Activated T-cell treated with anti-CD3 and anti-CD28 coated beads for 1 hour (primary cell): ENCODE measurements at regions not wholly inside any gene's neighbourhood (a gene's known extent, or its start where the extent isn't known, plus 50 kb on each side); places are given as distances from the start of the nearest gene placed in this dataset.
"Not testable (repeated sequence)": the region's sequence is repeated elsewhere in the genome, so short reads cannot be mapped to it uniquely, and the experiment has no call there.

Source experiments
- DNase-seq: peaks from one replicate; pipeline ENCODE4 v3.0.0-alpha.2; 2020; ENCODE audit warnings: low read depth

DNA sequence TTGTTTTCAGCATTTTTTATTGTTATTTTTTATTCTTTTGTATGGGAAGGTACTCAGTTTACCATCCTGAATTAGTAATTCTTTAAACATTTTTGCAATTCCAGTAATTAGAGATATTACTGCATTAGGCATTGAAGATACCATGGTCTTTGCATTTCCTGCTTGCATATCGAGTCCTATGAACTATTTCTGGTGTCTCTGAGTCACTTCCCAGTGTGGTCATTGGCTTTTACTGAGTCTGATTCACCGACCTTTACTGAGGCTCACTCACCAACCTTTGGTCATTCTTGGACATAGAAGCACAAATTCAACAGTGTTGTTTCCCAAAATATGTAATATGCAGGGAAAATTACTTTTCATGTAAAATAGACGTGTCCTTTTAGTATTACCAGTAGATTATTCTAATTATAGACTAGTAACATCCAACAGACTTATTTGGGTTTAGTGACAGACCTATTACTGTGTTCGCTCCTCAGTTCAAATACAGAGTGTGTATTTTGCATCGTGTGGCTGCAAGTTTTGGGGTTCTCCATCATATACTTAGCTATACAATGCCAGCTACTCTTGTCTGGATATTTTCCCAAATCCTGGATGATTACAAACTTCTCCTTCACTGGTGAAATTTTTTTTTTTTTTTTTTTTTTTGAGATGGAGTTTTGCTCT is 180.7 kb upstream of the PRSS1 start:
- no peak for DNase-seq

DNA sequence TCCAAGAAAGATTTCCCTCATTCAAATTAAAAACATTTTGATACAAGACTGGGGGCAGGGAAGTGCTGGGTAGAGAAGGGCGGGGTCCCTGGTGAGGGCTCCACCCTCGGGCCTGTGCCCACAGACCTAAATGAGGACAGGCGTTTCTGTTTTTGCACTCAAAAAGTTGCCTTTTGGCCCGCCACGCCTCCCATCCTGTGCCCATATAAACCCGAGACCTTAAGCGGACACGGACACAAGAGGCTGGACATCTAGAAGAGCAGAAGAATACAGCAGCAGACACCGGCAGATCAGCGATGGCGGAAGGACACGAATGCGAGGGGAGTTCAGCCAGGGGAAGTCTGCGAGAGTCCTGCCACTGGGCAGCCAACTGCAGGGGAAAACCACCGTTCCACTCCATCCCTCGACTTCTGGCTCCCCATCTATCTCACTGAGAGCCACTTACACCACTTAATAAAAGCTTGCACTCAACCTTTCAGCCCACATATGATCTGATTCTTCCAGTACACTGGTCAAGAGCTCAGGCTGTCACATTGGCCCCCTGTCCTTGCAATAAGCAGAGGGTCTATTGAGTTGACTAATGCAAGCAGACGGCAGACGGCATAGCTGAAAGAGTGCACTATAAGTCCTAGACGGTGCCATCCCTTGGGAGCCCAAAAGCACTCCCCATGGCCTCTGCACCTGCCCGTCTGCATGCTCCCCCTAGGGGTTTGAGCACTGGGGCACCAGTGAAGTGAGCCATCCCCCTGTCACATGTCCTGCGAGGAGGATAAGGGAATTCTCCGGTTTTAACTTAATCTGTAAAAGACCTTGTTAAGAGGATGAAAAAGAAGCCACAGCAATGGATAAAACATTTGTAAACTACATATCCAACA is 181.8 kb upstream of the PRSS1 start:
- no peak for DNase-seq

DNA sequence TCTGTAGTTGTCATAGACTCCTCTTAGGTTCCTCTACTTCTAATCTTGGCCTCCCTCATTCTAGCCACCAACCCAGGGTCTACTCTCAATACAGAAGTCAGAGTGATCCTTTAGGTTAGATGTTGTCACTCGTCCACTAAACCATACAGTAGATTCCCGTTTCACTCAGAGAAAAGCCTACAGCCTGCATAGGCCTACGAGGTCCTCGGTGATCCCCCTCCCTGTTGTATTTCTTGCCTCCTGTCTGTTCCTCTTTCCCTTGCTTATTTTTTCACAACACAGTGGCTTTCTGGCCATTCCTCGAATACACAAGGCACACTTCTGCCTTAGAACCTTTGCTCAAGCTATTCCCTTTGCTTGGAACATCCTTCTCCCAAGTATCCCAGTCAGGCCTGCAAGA is 183.0 kb upstream of the PRSS1 start:
- DNase-seq = no peak

DNA sequence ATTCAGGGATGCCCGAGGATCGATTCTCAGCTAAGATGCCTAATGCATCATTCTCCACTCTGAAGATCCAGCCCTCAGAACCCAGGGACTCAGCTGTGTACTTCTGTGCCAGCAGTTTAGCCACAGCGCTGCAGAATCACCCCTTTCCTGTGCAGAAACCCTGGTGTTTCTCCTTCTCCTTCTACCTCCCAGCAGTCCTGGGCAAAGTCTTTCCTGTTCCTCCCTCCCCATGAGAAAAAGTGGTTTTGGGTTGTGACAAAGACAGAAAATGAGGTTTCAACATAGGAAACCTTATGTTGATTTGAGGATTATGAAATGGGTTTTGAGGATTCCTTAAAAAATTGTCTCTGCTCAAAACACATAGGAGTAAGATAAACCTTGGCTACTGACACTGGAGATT is 185.1 kb upstream of the PRSS1 start:
- not testable (repeated sequence) for DNase-seq

DNA sequence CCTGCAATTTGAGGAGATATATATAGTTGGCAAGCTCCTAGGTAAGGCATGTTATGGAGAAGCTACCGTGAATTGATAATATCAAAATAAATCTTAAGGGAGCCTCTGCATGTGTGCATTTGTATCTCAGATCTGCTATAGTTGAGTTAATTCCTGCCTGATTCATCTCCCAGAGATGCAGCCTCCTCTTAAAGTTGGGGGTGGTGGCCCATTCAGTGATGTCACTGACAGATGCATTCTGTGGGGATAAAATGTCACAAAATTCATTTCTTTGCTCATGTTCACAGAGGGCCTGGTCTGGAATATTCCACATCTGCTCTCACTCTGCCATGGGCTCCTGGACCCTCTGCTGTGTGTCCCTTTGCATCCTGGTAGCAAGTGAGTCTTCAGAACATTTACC is 185.8 kb upstream of the PRSS1 start:
- no peak for DNase-seq

DNA sequence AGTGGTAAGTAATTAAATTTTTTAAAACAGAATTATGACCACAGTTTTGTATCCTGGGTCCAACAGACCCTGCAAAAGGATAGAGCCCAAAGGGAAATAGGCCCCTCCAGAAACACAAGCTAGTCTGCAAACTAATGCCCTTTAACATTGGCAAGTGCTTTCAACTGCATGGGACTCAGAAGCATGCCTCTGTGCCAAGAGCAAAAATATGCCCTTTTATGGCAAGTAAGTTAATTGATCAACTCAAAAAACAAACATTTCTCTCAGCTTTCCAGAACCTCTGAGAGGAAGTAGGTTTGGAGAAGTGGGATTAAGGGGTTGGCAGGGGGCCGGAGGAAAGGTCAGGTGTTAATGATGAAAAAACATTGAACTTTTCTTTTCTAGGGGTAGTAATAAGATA is 186.6 kb upstream of the PRSS1 start:
- no peak for DNase-seq

DNA sequence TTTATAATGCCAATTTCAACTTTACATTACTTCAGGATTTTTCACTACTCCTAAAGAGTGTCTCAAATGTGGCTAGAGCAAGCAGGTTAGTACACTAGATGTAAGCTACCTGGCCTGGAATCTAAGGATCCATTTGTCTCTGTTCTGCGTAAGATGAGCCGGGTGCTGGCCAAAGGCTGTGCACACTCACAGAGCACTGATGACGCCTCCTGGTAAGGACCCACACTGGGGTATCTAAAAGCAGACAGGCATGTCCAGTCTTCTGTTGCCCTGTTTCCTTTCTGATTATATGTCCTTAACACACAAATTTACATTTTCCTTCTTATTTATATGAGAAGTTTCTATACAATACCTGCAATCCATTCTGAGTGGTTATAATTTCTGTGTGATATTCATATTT is 187.9 kb upstream of the PRSS1 start:
- DNase-seq = not testable (repeated sequence)

DNA sequence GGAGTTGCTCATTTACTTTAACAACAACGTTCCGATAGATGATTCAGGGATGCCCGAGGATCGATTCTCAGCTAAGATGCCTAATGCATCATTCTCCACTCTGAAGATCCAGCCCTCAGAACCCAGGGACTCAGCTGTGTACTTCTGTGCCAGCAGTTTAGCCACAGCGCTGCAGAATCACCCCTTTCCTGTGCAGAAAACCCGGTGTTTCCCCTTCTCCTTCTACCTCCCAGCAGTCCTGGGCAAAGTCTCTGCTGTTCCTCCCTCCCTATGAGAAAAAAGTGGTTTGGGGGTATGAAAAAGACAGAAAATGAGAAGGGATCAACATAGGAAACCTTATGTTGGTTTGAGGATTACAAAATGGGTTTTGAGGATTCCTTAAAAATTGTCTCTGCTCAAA is 188.5 kb upstream of the PRSS1 start:
- DNase-seq = not testable (repeated sequence)

DNA sequence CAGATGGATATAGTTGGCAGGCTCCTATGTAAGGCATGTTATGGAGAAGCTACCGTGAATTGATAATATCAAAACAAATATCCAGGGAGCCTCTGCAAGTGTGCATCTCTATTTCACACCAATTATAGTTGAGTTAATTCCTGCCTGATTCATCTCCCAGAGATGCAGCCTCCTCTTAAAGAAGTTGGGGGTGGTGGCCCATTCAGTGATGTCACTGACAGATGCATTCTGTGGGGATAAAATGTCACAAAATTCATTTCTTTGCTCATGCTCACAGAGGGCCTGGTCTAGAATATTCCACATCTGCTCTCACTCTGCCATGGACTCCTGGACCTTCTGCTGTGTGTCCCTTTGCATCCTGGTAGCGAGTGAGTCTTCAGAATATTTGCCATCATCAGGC is 189.1 kb upstream of the PRSS1 start:
- no peak for DNase-seq

DNA sequence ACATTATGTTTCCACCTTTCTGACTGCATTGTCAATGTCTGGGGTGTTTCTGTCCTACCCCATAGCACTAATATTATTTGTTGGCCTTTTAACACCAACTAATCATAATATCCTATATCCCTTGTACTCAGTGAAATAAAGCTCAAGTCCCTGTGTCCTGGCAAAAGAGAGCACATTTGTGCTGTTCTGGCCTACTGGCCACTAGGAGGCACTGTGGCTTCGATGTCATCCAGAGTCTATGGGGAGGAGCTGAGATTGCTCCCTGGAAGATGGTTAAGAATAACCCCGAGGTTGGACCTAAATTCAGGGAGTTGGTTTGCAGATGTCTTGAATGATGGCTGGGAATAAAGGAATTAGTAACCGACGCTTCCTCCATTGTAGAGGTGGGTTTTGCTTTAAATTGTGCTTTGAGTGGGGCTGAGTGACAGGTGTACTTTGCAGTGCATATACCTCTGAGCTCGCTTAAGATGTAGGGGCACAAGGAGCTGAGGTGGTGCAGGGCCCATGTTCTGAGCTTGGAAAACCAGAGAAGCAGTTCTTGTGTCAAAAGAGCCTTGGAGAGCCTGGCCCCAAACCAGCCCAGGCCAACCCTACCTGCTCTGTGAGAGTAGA is 191.2 kb upstream of the PRSS1 start:
- peak; percentile 37 for DNase-seq

DNA sequence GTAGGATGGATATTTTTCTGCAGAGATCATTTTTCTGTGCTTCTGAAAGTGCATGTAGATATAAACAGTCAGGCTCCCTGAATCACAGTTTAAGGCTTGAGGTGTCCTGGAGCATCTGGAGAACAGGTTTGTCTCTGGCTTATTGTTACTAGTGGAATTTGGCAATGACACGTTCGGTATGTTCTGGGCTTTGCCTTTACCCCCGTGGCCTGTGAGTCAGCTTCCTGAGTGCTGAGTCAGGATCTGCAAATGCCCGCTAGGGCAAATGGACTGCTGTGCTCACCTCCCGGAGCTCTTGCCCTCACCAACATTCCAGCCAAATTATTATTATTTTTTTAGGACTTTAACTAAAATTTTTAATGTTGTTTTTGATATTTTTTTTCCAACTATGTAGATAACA is 192.5 kb upstream of the PRSS1 start:
- no peak for DNase-seq

DNA sequence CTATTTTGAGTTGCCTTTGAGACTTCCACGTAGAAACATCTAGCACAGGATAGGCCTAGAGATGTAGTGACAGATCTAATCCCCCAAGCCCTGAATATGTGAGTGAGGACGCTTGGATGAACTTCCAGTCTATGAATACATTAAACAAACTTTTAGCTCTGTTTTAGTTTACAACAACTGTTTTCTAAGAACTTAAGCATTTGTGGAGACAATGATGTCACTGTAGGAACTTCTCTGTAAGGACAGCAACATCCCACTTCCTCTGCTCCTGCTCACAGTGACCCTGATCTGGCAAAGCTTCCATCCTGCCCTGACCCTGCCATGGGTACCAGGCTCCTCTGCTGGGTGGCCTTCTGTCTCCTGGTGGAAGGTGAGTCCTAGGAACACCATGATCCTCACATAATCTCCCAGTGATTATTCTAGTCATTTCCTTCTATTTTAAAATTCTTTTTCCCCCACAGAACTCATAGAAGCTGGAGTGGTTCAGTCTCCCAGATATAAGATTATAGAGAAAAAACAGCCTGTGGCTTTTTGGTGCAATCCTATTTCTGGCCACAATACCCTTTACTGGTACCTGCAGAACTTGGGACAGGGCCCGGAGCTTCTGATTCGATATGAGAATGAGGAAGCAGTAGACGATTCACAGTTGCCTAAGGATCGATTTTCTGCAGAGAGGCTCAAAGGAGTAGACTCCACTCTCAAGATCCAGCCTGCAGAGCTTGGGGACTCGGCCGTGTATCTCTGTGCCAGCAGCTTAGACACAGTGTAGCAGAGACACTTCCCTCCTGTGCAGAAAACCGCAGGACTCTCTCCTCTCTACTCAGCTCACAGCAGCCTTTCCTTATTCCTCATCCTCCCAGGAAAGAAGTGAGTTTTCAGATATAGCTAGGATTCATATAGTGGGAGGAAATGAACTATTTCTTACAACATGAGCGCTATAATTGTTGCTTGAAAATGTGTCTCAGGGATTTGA is 194.4 kb upstream of the PRSS1 start:
- no peak for DNase-seq

DNA sequence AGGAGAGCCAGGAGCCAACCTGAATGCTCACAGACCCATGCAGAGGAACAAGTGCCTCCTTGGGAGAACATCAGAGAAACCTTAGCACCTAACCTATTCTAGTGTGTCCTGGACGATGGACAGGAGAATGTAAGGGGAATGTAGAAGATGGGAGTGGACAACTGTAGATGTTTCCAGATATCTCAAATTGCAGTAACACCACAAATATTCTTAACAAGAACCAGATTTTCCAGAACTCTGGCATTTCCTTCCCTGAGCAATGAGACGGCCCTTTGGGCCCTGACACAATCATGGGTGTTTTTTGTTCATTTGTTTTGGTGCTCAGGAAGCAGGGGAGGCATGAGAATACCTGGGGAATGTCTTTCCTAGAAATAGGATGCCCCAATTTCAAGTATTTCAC is 196.1 kb upstream of the PRSS1 start:
- no peak for DNase-seq

DNA sequence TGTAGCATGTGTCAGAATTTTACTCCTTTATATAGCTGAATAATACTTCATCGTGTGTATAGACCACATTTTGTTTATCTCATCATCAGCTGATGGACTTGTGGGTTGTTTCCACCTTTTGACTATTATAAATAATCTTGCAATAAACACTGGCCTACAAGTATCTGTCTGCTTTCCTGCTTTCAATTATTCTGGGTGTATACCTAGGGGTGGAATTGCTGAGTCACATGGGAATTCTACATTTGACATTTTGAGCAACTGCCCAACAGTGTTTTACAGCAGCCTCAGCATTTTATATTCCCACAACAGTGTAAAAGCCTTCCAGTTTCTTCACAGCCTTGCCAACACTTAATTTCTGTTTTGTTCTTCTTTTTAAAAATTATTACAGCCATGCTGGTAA is 200.3 kb upstream of the PRSS1 start:
- no peak for DNase-seq

DNA sequence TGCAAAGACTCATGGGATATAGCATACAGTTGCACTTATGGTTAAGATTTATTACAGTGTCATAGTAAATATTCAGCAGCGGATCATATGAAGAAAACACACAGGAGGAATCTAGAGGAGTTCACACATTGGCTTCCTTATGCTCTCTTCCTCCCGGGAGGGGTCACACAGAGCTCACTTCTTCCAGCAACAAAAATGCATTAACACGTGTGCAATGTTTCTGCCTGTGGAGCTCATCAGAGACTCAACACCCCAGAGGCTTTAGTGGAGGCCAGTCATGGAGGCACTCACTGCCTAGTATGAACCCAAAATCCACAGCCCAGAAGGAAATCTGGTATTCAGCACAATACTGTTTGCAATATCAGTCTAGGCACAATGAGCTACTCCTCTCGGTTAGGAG is 202.8 kb upstream of the PRSS1 start:
- no peak for DNase-seq

DNA sequence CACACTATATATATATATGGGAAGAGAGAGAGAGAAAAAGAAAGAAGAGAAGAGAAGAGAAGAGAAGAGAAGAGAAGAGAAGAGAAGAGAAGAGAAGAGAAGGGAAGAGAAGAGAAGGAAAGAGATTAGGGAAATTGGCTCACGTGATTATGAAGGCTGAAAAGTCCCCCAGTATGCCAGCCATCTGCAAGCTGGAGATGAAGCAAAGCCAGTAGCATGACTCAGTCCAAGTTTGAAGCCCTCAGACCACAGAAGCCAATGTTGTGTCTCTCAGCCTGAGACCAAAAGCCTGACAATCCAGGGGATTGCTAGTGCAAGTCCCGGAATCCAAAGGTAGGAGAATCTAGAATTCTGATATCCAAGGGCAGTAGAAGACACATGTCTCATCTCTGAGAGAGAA is 206.3 kb upstream of the PRSS1 start:
- no peak for DNase-seq

DNA sequence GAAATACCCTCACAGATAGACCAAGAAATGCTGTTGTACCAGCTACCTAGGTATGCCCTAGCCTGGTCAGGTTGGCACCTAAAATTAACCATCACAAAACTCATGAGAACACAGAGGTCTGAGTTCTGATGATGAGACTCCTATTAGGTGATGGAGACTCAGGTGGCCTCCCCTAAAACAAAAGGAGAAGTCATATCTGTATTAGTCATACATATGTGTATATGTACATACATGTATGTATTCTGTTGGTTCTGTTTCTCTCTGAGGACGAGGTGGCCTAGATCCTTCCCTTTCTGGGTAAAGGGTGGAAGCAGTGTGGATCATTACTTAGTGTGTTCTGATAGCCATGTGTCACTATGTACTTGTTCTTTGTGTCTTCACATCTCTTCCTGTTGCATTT is 207.2 kb upstream of the PRSS1 start:
- DNase-seq = no peak

DNA sequence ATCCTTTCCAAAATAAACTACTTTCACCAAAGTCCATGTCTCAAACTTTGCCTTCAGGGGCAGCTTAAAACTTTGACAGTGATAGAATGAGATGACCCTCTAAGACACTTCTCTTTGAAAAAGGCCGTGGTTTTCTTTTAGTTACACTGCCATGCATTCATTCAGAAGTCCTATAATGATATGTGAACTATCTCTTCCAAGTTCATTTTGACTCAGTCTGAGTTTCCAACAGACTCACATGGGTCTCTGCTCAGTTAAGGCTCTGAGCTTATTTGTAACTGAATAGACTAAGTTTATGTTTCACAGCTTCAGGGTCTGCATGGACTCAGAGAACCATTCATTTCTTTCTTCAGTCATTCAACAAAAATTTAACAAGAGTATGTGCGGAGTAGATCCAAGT is 208.9 kb upstream of the PRSS1 start:
- no peak for DNase-seq

DNA sequence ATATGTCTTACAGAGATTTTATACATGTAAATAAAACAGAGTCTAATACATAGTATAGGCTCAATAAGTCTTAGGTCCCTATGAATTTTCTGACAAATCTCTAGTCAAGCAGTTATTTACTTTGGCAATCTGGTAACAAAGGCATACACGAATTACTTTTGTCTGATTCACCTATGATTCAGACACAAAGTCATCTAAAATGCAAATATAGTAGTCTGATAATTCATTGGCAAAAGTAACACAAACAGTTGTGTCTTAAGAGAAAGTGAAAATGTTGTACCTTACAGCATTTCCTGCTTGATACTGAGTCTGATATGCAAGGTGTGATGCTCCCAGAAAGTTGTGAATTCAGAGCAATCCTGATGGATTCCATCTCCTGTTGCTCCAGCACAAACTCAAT is 209.4 kb upstream of the PRSS1 start:
- DNase-seq = no peak

DNA sequence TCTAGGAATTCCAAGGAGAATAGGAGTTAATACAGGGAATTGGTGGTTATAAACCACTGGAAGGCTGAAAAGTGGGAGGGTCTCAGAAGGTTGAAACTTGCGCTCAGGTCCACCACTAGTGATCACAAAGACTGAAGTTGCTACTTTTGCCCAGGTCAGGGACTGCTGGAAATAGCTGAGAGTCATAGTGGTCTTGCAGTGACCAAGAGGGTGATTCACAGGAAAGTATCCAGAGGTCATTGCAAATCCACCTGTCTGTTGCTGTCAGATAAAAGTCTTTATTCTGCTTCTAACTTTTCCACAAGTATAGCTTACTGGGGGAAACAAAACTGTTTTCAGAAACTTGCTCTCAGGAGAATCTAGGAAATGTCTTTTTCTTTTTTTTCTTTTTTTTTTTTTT is 211.5 kb upstream of the PRSS1 start:
- no peak for DNase-seq

DNA sequence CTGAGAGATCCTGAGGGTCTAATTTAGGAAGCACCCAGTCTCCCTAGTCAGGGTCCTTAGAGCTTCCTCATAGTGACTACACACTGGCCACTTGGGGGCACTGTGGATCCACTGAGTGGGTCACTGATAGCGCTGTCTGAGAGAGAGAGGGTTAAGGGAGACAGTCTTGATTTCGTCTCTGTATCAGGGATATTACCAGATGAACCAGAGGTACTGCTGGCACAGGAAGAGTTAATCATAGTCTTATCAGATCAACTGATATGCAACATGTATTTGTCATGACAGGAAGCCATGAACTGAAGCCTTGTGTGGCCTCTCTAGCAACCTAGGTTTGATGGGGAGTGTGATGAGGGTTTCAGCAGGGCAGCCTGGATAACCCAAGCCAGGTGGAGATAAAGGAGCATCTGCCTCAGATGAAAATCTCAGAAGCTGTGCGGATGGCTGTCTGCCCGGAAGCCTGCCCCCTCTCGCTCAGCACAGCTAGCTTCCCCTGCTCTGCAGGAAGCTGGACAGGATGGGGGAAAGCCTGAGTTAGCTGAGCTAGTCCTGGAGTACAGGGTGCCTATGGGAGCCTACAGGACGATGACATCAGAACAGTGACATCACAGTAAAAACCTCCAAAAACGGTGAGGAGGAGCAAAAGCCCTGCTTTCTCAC is 214.0 kb upstream of the PRSS1 start:
- peak; percentile 59 for DNase-seq

DNA sequence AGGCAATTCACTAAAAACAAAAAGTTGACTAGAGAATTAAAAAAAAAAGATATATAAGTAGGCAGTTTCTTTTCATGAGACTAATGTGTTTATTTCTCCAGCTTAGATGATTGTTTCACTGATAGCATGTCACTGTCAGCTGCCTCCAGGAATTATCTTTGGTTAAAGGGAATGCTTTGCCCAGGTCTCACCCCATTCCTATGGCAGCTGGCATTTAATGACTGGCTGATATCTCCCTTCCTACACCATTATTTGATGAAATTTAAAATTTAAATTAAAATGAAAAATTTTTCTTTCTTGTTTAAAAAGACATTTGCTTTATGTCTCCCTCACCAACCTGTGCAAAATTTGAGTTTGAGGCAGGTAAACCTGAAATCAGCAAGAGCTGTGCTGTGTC is 214.5 kb upstream of the PRSS1 start:
- no peak for DNase-seq
